Stimulated activated CD8-positive, alpha-beta memory T cell treated with anti-CD3 and anti-CD28 coated beads, Interleukin-15, amount 100 ng/mL, for 4 hours (primary cell): ENCODE measurements at regions not wholly inside any gene's neighbourhood (a gene's known extent, or its start where the extent isn't known, plus 50 kb on each side); places are given as distances from the start of the nearest gene placed in this dataset.

Source experiments
- DNase-seq, 2 donors: peaks; one replicate each; pipeline ENCODE4 v3.0.0-alpha.2; 2020; ENCODE audit warnings: low read depth in 2 of 2

DNA sequence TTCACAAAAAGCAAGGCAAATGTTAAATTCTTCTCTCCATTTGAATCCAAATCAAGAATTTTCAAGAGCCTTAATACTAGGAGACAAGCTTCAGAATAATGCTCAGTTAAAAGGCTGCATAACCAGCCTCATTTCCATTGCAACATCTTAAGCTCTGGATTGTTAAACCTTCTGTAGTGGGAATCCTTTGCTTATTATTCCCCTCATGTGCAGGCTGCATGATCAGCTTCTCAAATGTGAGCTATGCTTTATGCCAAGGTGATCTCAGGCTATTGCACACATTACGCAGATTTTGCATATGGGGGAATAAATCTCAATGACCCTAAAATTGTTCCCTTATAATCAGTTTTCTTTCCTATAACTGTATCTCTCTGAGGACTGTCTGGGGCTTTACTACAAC, 71.7 kb upstream of the CCDC196 start:
- no peak for DNase-seq

DNA sequence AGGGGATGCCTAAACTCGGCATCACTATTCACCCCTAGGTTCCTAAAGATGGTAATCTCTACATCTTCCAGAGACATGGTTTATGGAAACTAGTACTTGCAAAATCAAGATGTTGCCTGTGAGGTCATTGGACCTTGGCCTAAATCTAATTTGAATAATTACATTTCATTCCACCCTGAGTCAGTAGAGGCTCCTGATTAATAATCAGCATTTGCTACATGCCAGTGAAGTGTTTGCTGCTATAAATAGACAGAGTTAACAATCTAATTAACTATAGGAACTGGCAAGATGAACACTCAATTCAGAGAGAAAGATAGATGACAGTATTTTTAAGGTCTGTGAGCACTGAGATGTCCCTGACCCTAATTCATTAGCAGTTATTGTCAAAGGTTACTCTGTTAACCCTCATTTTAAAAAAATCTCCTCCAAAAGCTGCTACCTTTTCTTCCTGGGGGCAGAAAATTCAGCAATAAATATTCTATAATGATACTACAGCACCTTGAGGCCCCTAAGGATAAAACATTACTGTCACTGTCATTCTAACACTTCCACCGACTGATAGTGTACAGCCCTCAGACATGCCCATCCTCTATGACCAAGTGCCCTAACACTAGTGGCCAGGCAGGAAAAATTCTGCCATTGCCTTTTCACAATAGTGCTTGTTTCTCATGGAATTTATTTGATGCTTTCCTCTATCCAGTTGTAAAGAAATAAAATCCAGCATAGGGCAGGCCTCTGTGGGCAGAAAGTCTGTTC, 65.7 kb upstream of the CCDC196 start:
- DNase-seq, result no peak

DNA sequence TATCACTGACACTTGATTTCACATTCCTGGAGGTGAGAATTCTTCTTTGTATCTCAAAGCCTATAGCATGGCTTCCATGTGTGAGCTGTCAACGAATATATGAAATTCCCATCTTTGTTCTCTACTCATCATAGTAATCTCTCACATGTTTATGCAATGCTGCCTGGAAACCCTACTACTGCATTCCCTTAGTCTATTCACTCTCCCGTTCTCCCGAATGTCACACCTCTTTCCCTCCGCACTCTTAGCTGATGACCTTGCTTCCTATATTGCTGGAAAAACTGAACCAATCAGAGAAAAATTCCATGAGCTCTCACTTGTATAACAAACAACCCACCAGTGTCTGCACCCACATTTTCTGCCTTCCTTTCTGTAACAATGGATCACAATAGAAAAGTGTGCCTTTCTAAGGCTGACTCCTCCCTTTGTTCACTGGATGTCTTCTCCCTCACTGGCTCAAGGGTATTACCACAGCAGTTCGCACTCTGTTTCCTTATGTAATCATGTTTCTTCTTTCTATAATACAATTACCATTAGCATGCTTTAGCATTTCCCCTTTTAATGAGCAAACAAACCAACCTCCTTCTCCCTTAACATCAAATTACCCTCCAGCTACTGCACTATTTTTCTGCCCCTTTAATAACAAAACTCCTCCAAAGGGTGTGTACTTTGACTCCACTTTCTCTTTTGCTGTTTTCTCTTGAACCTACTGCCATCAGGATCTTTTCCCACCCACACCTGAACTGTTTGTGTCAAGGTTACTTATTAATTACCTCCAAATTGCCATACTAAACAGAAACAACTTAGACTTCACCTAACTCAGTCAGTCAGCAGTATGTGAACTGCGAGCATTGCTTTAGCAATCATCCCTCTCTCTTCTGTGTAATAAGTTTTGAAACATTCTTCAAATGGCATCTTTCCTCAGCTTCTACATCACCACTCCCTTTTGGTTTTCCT, 63.9 kb upstream of the CCDC196 start:
- no peak for DNase-seq

DNA sequence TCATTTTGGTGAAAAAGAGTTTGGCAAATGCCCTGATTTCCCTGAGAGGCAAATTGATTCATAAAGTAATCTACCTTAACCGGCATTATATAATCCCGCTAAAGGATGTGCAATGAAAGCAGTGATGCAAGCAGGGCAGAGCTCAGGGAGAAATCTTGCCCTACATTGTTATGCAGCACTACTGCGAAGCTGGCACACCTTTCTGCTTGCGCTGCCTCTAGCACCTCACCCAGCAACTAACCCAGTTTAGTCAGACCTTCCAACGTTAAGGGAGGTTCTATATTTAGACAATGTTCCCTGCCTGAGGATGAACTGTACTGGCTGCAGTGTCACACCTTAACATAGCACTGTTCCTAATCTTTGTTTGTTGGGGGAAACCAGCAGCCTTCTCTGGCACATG, 60.8 kb upstream of the CCDC196 start:
- DNase-seq, result no peak

DNA sequence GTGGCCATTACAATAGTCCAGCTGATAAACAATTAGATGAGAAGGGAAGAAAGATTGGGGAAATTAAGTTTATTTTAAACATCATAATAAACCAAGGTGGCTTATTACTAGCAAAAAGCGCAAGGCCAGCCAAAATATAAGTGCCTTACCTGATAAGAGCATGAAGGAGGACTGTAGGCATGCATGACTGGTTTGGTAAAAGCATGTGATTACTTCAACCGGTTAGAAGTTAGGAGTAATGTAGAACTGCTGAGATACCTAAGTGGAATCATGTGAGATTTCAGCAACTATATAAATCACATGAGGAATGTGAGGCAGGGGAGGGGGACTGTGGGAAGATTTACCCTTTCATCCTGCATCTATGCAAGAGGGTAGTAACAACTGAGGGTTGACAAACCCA, 59.7 kb upstream of the CCDC196 start:
- DNase-seq, result no peak

DNA sequence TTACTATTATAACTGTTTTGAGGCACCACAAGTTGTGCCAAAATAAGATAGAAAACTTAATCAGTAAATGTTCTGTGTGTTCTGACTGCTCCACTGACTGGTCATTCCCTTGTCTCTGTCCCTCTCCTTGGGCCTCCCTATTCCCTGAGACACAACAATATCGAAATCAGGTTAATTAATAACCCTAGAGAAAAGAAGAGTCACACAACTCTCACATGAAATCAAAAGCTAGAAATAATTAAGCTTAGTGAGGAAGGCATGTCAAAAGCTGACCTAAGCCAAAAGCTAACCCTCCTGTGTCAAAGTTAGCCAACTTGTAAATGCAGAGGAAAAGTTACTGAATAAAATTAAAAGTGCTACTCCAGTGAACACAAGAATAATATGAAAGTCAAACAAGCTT, 53.8 kb upstream of the CCDC196 start:
- DNase-seq, result no peak

DNA sequence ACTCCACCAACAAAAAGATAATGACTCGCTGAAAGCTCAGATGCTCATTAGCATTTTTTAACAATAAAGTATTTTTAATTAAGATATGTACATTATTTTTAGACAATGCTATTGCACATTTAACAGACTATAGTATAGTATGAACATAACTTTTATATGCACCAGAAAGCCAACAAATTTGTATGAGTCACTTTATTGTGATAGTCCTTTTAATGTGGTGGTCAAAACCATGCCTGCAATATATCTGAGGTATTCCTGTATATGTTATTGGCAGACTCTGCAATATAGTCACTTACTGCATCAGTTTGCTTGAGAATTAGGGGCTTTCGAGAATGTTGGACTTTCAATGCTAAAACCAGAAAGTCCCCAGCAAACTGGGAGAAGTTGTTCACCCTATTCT, 51.7 kb upstream of the CCDC196 start:
- no peak for DNase-seq

DNA sequence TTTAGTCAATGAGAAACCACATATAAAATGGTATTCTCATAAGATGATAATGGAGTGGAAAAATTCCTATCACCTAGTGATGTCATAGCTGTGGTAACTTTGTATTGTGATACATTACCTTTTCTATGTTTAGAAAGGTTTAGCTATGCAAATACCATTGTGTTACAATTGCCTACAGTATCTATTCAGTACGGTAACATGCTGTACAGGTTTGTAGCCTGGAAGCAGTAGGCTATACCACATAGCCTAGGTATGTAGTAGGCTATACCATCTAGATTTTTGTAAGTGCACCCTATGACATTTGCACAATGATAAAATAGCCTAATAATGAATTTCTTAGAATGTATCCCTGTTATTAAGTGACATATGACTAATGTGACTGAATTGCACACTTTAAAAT, 50.5 kb upstream of the CCDC196 start:
- DNase-seq, result no peak
